HG03159 (cell line): ENCODE measurements at regions not wholly inside any gene's neighbourhood (a gene's known extent, or its start where the extent isn't known, plus 50 kb on each side); places are given as distances from the start of the nearest gene placed in this dataset.

Experiments
- ATAC-seq: cut with Tn5 transposase; IDR thresholded peaks from one replicate; pipeline ENCODE4 v1.9.1; 2021; ENCODE audit warnings: mild to moderate bottlenecking, moderate library complexity; ENCODE audit not compliant: unreplicated experiment

- no peak for ATAC-seq
These were observed 209.4 kb downstream of the FOXA2 start for GRCh38 chr20:22374678-22375590.

- ATAC-seq, result no peak
These were observed 210.3 kb downstream of the FOXA2 start for GRCh38 chr20:22374066-22374465.

- no peak for ATAC-seq
These were observed 211.0 kb downstream of the FOXA2 start for GRCh38 chr20:22373164-22373895.

- ATAC-seq, result peak; percentile 96
These were observed 212.5 kb downstream of the FOXA2 start for GRCh38 chr20:22371843-22372242.

GRCh38 chr20:22370137-22370536, 214.2 kb downstream of the FOXA2 start:
- no peak for ATAC-seq

GRCh38 chr20:22369100-22369499, 215.3 kb downstream of the FOXA2 start:
- ATAC-seq, result no peak

- no peak for ATAC-seq
These were observed 216.1 kb downstream of the FOXA2 start for GRCh38 chr20:22368235-22368634.

- no peak for ATAC-seq
These were observed 217.7 kb downstream of the FOXA2 start for GRCh38 chr20:22366631-22367030.

GRCh38 chr20:22354647-22355046, 229.7 kb downstream of the FOXA2 start:
- ATAC-seq, result no peak

GRCh38 chr20:22353586-22353985, 230.8 kb downstream of the FOXA2 start:
- no peak for ATAC-seq

- no peak for ATAC-seq
These were observed 232.4 kb downstream of the FOXA2 start for GRCh38 chr20:22352019-22352418.

- ATAC-seq, result no peak
These were observed 233.7 kb downstream of the FOXA2 start for GRCh38 chr20:22350624-22351023.

GRCh38 chr20:22348010-22348409, 236.4 kb downstream of the FOXA2 start:
- no peak for ATAC-seq

GRCh38 chr20:22346716-22347115, 237.7 kb downstream of the FOXA2 start:
- no peak for ATAC-seq

GRCh38 chr20:22343612-22344011, 240.8 kb downstream of the FOXA2 start:
- ATAC-seq, result no peak

- no peak for ATAC-seq
These were observed 242.0 kb downstream of the FOXA2 start for GRCh38 chr20:22342410-22342809.

GRCh38 chr20:22341508-22341907, 242.9 kb downstream of the FOXA2 start:
- no peak for ATAC-seq

GRCh38 chr20:22339946-22340345, 244.4 kb downstream of the FOXA2 start:
- ATAC-seq, result no peak

GRCh38 chr20:22339091-22339881, 245.1 kb downstream of the FOXA2 start:
- ATAC-seq, result peak; percentile 67

- ATAC-seq, result no peak
These were observed 246.1 kb downstream of the FOXA2 start for GRCh38 chr20:22338140-22338708.

GRCh38 chr20:22335210-22335609, 249.2 kb downstream of the FOXA2 start:
- ATAC-seq, result no peak
